ENCODE measurements at regions not wholly inside any gene's neighbourhood (a gene's known extent, or its start where the extent isn't known, plus 50 kb on each side); places are given as distances from the start of the nearest gene placed in this dataset.

GRCh38 chr9:80690349-80690939 lies 998.9 kb downstream of the TLE1 start:
- FAIRE-seq, result no peak

More at GRCh38 chr9:80690349-80690939, 998.9 kb downstream of the TLE1 start:
- in situ Hi-C loops (cut with MboI), result no loop called here
- H3K27ac ChIP-seq (ENCODE audit: extremely low read depth, low read depth, low read length), result no peak overlapping the region
- no peak overlapping the region for H3K4me2 ChIP-seq (ENCODE audit: insufficient read depth, low read length)
- no peaks in the 10 kb centered on the region for H3K36me3 ChIP-seq (ENCODE audit: control insufficient read depth, insufficient read depth, low read length)
- H4K20me1 ChIP-seq (replicated peaks; ENCODE audit: control insufficient read depth, insufficient read depth, low read length), result no peaks in the 10 kb centered on the region
- DNase-seq (ENCODE audit: extremely low read depth in 1 of 4, low spot score in 3 of 4) (no peak), ATAC-seq (no peak)
- no peaks in the 10 kb centered on the region for H3K79me2 ChIP-seq (ENCODE audit: control insufficient read depth, insufficient read depth, low read length)
- intact Hi-C loops (cut with micrococcal nuclease), result no loop called here
- no peak overlapping the region for H2AFZ ChIP-seq (ENCODE audit: low read depth, low read length)
- no peaks in the 10 kb centered on the region for H3K9me1 ChIP-seq (ENCODE audit: control insufficient read depth, insufficient read depth, low read length)
- H3K9ac ChIP-seq (ENCODE audit: insufficient read depth in 1 of 2, low read depth in 2 of 2, low read length in 2 of 2), result no peak overlapping the region
- H3K9me3 ChIP-seq (replicated peaks; ENCODE audit: control insufficient read depth, insufficient read depth, low read depth, low read length), result no peaks in the 10 kb centered on the region
- ChIA-PET POLR2A (no interaction called here), CTCF (ENCODE audit: low intra/inter-chr PET ratio) (no interaction called here)
- TF ChIP-seq GTF3C2 (IDR thresholded peaks at IDR 0.05; ENCODE audit: borderline replicate concordance, extremely low read depth, insufficient read length), result no peak
- TF ChIP-seq NR2C1 (IDR thresholded peaks at IDR 0.05), result no peak
- no peak for TF ChIP-seq NR2C1 (tag; IDR thresholded peaks at IDR 0.05)
- no peak for TF ChIP-seq ZNF134 (CRISPR knock-in tag; conservative IDR thresholded peaks at IDR 0.05)
- no peak for TF ChIP-seq GATAD2B (IDR thresholded peaks at IDR 0.05; ENCODE audit: borderline replicate concordance)
- TF ChIP-seq IRF1 (CRISPR knock-in tag; IDR thresholded peaks at IDR 0.05; ENCODE audit: borderline replicate concordance), result no peak
- no peak for TF ChIP-seq PURB (CRISPR knock-in tag; IDR thresholded peaks at IDR 0.05; ENCODE audit: low read depth)
- TF ChIP-seq TRIM28 (IDR thresholded peaks at IDR 0.05), result no peak
- no peak for TF ChIP-seq GATAD2A (IDR thresholded peaks at IDR 0.05)
- no peak for TF ChIP-seq KAT2B (IDR thresholded peaks at IDR 0.05; ENCODE audit: low read depth, low read length)
- no peak for TF ChIP-seq IRF2 (CRISPR knock-in tag; IDR thresholded peaks at IDR 0.05)
- no peak for TF ChIP-seq BRD9 (IDR thresholded peaks at IDR 0.05; ENCODE audit: low read depth, partially characterized antibody)
- H3K27me3 ChIP-seq (ENCODE audit: control insufficient read depth in 2 of 2, insufficient read depth in 2 of 2, low read length in 2 of 2), result no peaks in the 10 kb centered on the region
- 0% methylated on average over 3 of the region's 6 CpGs for WGBS (ENCODE audit: insufficient coverage, low coverage, missing lambda C conversion rate)
- H3K4me3 ChIP-seq, result no peak overlapping the region
- no TSS peak for BruUV-seq (replicated peaks)
- no peaks in the 10 kb centered on the region for H3K4me1 ChIP-seq (replicated peaks in 1 of 2; ENCODE audit: control insufficient read depth in 2 of 2, insufficient read depth in 2 of 2, low read length in 2 of 2)
